ENCODE measurements at regions not wholly inside any gene's neighbourhood (a gene's known extent, or its start where the extent isn't known, plus 50 kb on each side); places are given as distances from the start of the nearest gene placed in this dataset.

- TF ChIP-seq EP300 (IDR thresholded peaks at IDR 0.05): no peak
- TF ChIP-seq, protein P1, sequence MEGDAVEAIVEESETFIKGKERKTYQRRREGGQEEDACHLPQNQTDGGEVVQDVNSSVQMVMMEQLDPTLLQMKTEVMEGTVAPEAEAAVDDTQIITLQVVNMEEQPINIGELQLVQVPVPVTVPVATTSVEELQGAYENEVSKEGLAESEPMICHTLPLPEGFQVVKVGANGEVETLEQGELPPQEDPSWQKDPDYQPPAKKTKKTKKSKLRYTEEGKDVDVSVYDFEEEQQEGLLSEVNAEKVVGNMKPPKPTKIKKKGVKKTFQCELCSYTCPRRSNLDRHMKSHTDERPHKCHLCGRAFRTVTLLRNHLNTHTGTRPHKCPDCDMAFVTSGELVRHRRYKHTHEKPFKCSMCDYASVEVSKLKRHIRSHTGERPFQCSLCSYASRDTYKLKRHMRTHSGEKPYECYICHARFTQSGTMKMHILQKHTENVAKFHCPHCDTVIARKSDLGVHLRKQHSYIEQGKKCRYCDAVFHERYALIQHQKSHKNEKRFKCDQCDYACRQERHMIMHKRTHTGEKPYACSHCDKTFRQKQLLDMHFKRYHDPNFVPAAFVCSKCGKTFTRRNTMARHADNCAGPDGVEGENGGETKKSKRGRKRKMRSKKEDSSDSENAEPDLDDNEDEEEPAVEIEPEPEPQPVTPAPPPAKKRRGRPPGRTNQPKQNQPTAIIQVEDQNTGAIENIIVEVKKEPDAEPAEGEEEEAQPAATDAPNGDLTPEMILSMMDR (IDR thresholded peaks at IDR 0.05): no peak
- no peak for TF ChIP-seq POLR2A (IDR thresholded peaks at IDR 0.05)
- no peak for TF ChIP-seq POLR2AphosphoS5 (IDR thresholded peaks at IDR 0.05)
- Histone ChIP-seq H3K4me3 (no peak overlapping the region), H3K27ac (no peak overlapping the region), H3K27me3 (no peaks in the 10 kb centered on the region), H3K4me1 (no peaks in the 10 kb centered on the region), H3K9me3 (peaks cover 0 to 26% (median 0%) of the 10 kb centered on the region in 3 donors), H3K36me3 (no peaks in the 10 kb centered on the region)
- 66 to 78% methylated on average over 9 to 12 of the region's 26 CpGs for WGBS, 2 donors (ENCODE audit: low coverage in 1 of 2)
- ATAC-seq: no peak
Observed at GRCh38 chr13:111017755-111018459, 97.2 kb upstream of the ARHGEF7 start.

DNA sequence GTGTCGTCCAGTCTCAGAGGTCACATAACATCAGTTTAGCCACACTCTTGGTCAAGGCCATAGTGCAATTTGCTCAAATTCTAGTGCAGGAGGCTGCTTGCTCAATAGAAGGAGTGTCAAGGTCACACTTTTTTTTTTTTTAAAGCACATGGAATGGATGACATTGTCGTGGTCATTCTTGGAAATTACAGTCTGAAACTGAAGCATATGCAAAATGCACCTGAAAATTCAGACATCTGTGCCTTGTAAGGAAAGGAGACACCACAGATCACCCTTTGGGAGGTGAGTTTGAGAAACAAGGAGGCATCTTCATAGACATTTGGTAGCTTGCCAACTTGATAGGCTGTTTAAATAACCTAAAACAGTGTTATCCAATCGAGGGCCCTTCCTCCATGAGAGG lies 98.3 kb upstream of the ANKRD10 start:
- TF ChIP-seq POLR2AphosphoS5 (IDR thresholded peaks at IDR 0.05): no peak
- TF ChIP-seq EP300 (IDR thresholded peaks at IDR 0.05): no peak
- TF ChIP-seq, protein P1 (IDR thresholded peaks at IDR 0.05): no peak
- TF ChIP-seq POLR2A (IDR thresholded peaks at IDR 0.05): no peak
- 52 to 81% methylated on average over 2 of the region's 3 CpGs for WGBS, 2 donors (ENCODE audit: low coverage in 1 of 2)
- Histone ChIP-seq H3K27me3 (no peaks in the 10 kb centered on the region), H3K27ac (no peak overlapping the region), H3K36me3 (no peaks in the 10 kb centered on the region), H3K4me1 (no peaks in the 10 kb centered on the region), H3K4me3 (no peak overlapping the region), H3K9me3 (no peaks in the 10 kb centered on the region)
- no peak for ATAC-seq

DNA sequence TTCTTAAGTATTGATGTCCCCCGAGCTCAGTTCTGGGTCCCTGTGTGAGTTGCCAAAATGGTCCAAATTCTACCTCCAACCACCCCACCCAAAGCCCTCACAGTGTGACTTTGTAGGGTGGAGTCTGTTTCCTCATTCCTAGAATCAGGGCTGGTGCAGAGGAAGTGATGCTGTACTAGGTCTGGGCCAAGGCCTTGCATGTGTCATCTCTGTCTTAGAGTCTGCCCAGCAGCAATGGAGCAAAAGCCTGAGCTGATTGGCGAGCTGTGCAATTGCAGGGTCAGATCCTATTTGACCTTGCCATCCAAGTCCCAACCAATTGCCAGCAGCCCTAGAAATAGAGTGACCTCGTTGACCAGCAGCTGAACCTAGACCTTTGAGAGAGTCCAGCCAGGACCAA lies 97.0 kb upstream of the ANKRD10 start:
- no peak for ATAC-seq
- no peak for TF ChIP-seq POLR2A (IDR thresholded peaks at IDR 0.05)
- TF ChIP-seq EP300 (IDR thresholded peaks at IDR 0.05): no peak
- no peak for TF ChIP-seq POLR2AphosphoS5 (IDR thresholded peaks at IDR 0.05)
- TF ChIP-seq, protein P1 (IDR thresholded peaks at IDR 0.05): no peak
- peaks cover 0 to 7% (median 0%) of the 10 kb centered on the region in 3 donors for H3K4me1 ChIP-seq
- WGBS, 2 donors (ENCODE audit: low coverage in 1 of 2): 93 to 100% methylated on average over 1 to 2 of the region's 3 CpGs
- H3K4me3 ChIP-seq: no peak overlapping the region
- H3K27me3 ChIP-seq: no peaks in the 10 kb centered on the region
- no peak overlapping the region for H3K27ac ChIP-seq
- H3K36me3 ChIP-seq: no peaks in the 10 kb centered on the region
- no peaks in the 10 kb centered on the region for H3K9me3 ChIP-seq

DNA sequence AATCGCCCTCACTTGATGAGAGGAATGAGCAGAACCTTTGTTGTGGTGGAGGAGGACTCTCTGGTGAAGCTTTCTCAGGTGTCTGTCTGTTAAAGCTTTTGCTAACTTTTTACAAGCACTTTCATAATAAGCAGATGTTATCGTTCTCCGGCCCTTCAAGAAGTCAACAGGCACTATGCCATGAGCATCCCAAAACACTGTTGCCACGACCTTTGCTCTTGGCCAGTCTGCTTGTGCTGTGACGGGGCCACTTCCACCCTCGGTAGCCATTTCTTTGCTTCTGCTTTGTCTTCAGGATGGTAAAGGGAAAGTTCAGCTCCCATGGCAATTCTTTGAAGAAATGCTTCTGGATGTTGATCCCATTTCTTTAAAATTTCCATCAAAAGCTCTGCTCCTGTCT lies 93.5 kb upstream of the ANKRD10 start:
- Histone ChIP-seq H3K4me1 (peaks cover 0 to 24% (median 9%) of the 10 kb centered on the region in 3 donors), H3K9me3 (no peaks in the 10 kb centered on the region), H3K27ac (no peak overlapping the region), H3K27me3 (no peaks in the 10 kb centered on the region), H3K36me3 (no peaks in the 10 kb centered on the region), H3K4me3 (no peak overlapping the region)
- ATAC-seq: no peak
- TF ChIP-seq EP300 (IDR thresholded peaks at IDR 0.05): no peak
- TF ChIP-seq POLR2AphosphoS5 (IDR thresholded peaks at IDR 0.05): no peak
- TF ChIP-seq POLR2A (IDR thresholded peaks at IDR 0.05): no peak
- TF ChIP-seq, protein P1 (IDR thresholded peaks at IDR 0.05): no peak
- WGBS, 2 donors (ENCODE audit: low coverage in 1 of 2): 81 to 82% methylated on average over 5 to 6 of the region's 6 CpGs

- Histone ChIP-seq H3K9me3 (no peaks in the 10 kb centered on the region), H3K27me3 (no peaks in the 10 kb centered on the region), H3K4me3 (no peak overlapping the region), H3K4me1 (peaks cover 0 to 24% (median 9%) of the 10 kb centered on the region in 3 donors), H3K36me3 (no peaks in the 10 kb centered on the region), H3K27ac (peak overlapping the region; percentile 52 to 88 (median 86))
- ATAC-seq: no peak
- WGBS, 2 donors (ENCODE audit: low coverage in 1 of 2): 30 to 75% methylated on average over 2 to 3 of the region's 3 CpGs
- TF ChIP-seq POLR2AphosphoS5 (IDR thresholded peaks at IDR 0.05) (no peak), EP300 (IDR thresholded peaks at IDR 0.05) (no peak)
- TF ChIP-seq, protein P1 (IDR thresholded peaks at IDR 0.05): no peak
Observed at GRCh38 chr13:111007209-111007608, 92.3 kb upstream of the ANKRD10 start.

Measured in gastroesophageal sphincter (tissue), 4 donors.